ENCODE measurements at regions not wholly inside any gene's neighbourhood (a gene's known extent, or its start where the extent isn't known, plus 50 kb on each side); places are given as distances from the start of the nearest gene placed in this dataset.

DNA sequence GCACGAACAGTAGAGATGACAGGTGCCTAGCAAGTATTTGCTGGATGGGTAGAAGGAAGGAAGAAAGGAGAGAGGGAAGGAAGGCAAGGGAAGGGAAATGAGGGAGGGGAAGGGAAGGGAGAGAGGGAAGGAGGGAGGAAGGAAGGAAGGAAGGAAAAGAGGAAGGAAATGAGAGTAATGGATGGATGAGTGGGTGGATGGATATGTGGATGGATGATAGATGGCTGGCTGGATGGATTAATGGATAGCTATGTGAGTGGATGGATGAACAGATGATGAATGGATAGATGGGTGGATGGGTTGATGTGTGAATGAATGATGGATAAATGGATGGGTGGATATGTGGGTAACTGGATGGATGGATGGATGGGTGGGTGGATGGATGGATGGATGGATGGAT, 125.9 kb upstream of the FGF3 start:
- WGBS (ENCODE audit: missing lambda C conversion rate): 65% methylated on average over 1 of the region's 1 CpG

DNA sequence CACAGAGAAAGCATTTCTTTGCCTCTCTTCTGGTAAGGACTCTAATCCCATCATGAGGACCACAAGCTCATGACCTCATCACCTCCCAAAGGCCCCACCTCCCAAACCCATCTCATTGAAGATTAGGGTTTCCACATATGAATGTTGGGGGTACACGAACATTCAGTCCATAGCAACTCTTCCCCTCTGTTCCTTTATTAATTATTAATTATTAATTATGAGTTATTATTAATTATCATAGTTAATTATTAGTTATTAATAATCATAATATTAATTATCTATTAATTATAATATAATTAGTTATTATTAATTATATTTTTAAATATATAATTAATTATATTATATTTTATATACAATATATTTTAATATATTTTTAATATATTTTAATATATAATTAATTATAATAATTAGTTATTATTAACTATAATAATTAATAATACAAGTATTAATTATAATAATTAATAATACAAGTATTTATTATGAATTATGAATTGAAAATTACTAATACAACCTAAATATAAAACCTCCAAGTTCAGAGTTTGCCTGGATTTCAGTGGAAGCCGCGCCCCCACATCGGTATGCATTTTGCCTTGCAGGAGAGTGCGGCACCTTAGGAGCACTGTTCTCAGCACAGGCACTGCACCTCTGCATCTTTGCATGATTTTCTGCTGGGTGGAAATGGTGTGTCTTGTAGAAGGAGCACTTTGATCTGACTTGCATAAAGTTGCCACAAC, 128.0 kb upstream of the FGF3 start:
- Histone ChIP-seq H3K4me3 (no peak overlapping the region), H3K4me1 (peaks cover 29% of the 10 kb centered on the region), H3K9me3 (peaks cover 8% of the 10 kb centered on the region), H3K27ac (peak overlapping the region; percentile 88 to 93), H3K4me2 (peak overlapping the region; percentile 69; the same call in 1 of the 3 replicates)
- ATAC-seq: no peak
- peak in 1 of 2 experiments; percentile 18 for DNase-seq (ENCODE audit: low read depth in 1 of 2, low spot score in 1 of 2)
- WGBS (ENCODE audit: missing lambda C conversion rate): 96% methylated on average over 5 of the region's 5 CpGs
- ChIA-PET POLR2A (no interaction called here), CTCF (interaction anchor here (1.0 to 3.6 kb wide), 11 partner anchors 10 to 261 kb away, joined by 3 to 19 read pairs (median 5); no protein-coding TSS in a partner anchor)
- FAIRE-seq: no peak
- no peak for TF ChIP-seq MAFK (IDR thresholded peaks at IDR 0.05; ENCODE audit: partially characterized antibody)
- TF ChIP-seq FOXS1 (CRISPR knock-in tag; IDR thresholded peaks at IDR 0.05): no peak
- no peak for TF ChIP-seq CHD2 (IDR thresholded peaks at IDR 0.05; ENCODE audit: low read length, partially characterized antibody)
- TF ChIP-seq, protein P1, sequence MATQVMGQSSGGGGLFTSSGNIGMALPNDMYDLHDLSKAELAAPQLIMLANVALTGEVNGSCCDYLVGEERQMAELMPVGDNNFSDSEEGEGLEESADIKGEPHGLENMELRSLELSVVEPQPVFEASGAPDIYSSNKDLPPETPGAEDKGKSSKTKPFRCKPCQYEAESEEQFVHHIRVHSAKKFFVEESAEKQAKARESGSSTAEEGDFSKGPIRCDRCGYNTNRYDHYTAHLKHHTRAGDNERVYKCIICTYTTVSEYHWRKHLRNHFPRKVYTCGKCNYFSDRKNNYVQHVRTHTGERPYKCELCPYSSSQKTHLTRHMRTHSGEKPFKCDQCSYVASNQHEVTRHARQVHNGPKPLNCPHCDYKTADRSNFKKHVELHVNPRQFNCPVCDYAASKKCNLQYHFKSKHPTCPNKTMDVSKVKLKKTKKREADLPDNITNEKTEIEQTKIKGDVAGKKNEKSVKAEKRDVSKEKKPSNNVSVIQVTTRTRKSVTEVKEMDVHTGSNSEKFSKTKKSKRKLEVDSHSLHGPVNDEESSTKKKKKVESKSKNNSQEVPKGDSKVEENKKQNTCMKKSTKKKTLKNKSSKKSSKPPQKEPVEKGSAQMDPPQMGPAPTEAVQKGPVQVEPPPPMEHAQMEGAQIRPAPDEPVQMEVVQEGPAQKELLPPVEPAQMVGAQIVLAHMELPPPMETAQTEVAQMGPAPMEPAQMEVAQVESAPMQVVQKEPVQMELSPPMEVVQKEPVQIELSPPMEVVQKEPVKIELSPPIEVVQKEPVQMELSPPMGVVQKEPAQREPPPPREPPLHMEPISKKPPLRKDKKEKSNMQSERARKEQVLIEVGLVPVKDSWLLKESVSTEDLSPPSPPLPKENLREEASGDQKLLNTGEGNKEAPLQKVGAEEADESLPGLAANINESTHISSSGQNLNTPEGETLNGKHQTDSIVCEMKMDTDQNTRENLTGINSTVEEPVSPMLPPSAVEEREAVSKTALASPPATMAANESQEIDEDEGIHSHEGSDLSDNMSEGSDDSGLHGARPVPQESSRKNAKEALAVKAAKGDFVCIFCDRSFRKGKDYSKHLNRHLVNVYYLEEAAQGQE (IDR thresholded peaks at IDR 0.05): no peak
- TF ChIP-seq, protein P2, sequence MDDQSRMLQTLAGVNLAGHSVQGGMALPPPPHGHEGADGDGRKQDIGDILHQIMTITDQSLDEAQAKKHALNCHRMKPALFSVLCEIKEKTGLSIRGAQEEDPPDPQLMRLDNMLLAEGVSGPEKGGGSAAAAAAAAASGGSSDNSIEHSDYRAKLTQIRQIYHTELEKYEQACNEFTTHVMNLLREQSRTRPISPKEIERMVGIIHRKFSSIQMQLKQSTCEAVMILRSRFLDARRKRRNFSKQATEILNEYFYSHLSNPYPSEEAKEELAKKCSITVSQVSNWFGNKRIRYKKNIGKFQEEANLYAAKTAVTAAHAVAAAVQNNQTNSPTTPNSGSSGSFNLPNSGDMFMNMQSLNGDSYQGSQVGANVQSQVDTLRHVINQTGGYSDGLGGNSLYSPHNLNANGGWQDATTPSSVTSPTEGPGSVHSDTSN (IDR thresholded peaks at IDR 0.05): no peak
- TF ChIP-seq CHD4 (IDR thresholded peaks at IDR 0.05; ENCODE audit: borderline replicate concordance): no peak
- no peak for TF ChIP-seq EHMT2 (IDR thresholded peaks at IDR 0.05; ENCODE audit: low read depth)
- TF ChIP-seq MYC (IDR thresholded peaks at IDR 0.05; ENCODE audit: borderline replicate concordance, low read length): no peak
- TF ChIP-seq, protein P3, sequence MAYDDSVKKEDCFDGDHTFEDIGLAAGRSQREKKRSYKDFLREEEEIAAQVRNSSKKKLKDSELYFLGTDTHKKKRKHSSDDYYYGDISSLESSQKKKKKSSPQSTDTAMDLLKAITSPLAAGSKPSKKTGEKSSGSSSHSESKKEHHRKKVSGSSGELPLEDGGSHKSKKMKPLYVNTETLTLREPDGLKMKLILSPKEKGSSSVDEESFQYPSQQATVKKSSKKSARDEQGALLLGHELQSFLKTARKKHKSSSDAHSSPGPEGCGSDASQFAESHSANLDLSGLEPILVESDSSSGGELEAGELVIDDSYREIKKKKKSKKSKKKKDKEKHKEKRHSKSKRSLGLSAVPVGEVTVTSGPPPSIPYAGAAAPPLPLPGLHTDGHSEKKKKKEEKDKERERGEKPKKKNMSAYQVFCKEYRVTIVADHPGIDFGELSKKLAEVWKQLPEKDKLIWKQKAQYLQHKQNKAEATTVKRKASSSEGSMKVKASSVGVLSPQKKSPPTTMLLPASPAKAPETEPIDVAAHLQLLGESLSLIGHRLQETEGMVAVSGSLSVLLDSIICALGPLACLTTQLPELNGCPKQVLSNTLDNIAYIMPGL (CRISPR knock-in tag; IDR thresholded peaks at IDR 0.05; ENCODE audit: borderline replicate concordance): no peak
- no peak for TF ChIP-seq ESRRA (IDR thresholded peaks at IDR 0.05; ENCODE audit: borderline replicate concordance, low read length)
- no peak for TF ChIP-seq ZNF302 (CRISPR knock-in tag; IDR thresholded peaks at IDR 0.05)
- TF ChIP-seq FOSB (CRISPR knock-in tag; IDR thresholded peaks at IDR 0.05): no peak

More for the DNA sequence above, 125.9 kb upstream of the FGF3 start:
- ATAC-seq: no peak
- CTCF ChIA-PET: interaction anchor here (0.9 to 3.8 kb wide), 9 partner anchors 9 to 250 kb away, joined by 3 to 16 read pairs (median 4); no protein-coding TSS in a partner anchor
- Histone ChIP-seq H3K9me3 (peaks cover 2% of the 10 kb centered on the region), H3K27ac (no peak overlapping the region), H3K4me3 (no peak overlapping the region), H3K4me2 (no peak overlapping the region), H3K4me1 (peaks cover 28% of the 10 kb centered on the region)
- POLR2A ChIA-PET: no interaction called here
- TF ChIP-seq, protein P4, sequence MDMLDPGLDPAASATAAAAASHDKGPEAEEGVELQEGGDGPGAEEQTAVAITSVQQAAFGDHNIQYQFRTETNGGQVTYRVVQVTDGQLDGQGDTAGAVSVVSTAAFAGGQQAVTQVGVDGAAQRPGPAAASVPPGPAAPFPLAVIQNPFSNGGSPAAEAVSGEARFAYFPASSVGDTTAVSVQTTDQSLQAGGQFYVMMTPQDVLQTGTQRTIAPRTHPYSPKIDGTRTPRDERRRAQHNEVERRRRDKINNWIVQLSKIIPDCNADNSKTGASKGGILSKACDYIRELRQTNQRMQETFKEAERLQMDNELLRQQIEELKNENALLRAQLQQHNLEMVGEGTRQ (IDR thresholded peaks at IDR 0.05): no peak
- TF ChIP-seq, protein P1 (IDR thresholded peaks at IDR 0.05): no peak
- TF ChIP-seq, protein P5, sequence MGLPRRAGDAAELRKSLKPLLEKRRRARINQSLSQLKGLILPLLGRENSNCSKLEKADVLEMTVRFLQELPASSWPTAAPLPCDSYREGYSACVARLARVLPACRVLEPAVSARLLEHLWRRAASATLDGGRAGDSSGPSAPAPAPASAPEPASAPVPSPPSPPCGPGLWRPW (IDR thresholded peaks at IDR 0.05): no peak
- no peak for TF ChIP-seq MAFK (IDR thresholded peaks at IDR 0.05; ENCODE audit: partially characterized antibody)
- TF ChIP-seq CHD4 (IDR thresholded peaks at IDR 0.05; ENCODE audit: borderline replicate concordance): no peak
- no peak for FAIRE-seq
- DNase-seq (ENCODE audit: low read depth in 1 of 2, low spot score in 1 of 2): no peak

Measured in A549 (cell line).